Ishikawa (cell line): ENCODE measurements at regions not wholly inside any gene's neighbourhood (a gene's known extent, or its start where the extent isn't known, plus 50 kb on each side); places are given as distances from the start of the nearest gene placed in this dataset.

ENCODE experiments used
- CEBPB ChIP-seq: IDR thresholded peaks from 2 replicates; pipeline ENCODE4 v1.6.1; 2012
- CREB1 ChIP-seq: IDR thresholded peaks from 2 replicates; pipeline ENCODE4 v1.6.1; 2012; ENCODE audit warnings: low read depth
- EGR1 ChIP-seq: IDR thresholded peaks from 2 replicates; pipeline ENCODE4 v1.6.1; 2012
- EP300 ChIP-seq: IDR thresholded peaks from 2 replicates; pipeline ENCODE4 v1.6.1; 2012; ENCODE audit warnings: borderline replicate concordance
- FOXM1 ChIP-seq: IDR thresholded peaks from 2 replicates; pipeline ENCODE4 v1.6.1; 2012; ENCODE audit warnings: low read depth, borderline replicate concordance
- NFIC ChIP-seq: IDR thresholded peaks from 2 replicates; pipeline ENCODE4 v1.6.1; 2012
- RAD21 ChIP-seq: IDR thresholded peaks from 2 replicates; pipeline ENCODE4 v1.6.1; 2012; ENCODE audit warnings: low read depth
- TAF1 ChIP-seq: IDR thresholded peaks from 2 replicates; pipeline ENCODE4 v1.6.1; 2012; ENCODE audit warnings: low read depth, mild to moderate bottlenecking
- TCF12 ChIP-seq: IDR thresholded peaks from 2 replicates; pipeline ENCODE4 v1.6.1; 2012; ENCODE audit warnings: low read depth
- TEAD4 ChIP-seq: IDR thresholded peaks from 2 replicates; pipeline ENCODE4 v1.6.1; 2012
- YY1 ChIP-seq: IDR thresholded peaks from 2 replicates; pipeline ENCODE4 v1.6.1; 2012; ENCODE audit warnings: low read depth
- ZBTB7A ChIP-seq: IDR thresholded peaks from 2 replicates; pipeline ENCODE4 v1.6.1; 2012; ENCODE audit warnings: low read depth
- TF ChIP-seq, protein P1 (sequence below): IDR thresholded peaks from 2 replicates; pipeline ENCODE4 v1.6.1; 2012
- TF ChIP-seq, protein P2 (sequence below): IDR thresholded peaks from 2 replicates; pipeline ENCODE4 v1.6.1; 2012
- TF ChIP-seq, protein P3 (sequence below): IDR thresholded peaks from 2 replicates; pipeline ENCODE4 v1.6.1; 2012; ENCODE audit warnings: low read depth, mild to moderate bottlenecking

DNA sequence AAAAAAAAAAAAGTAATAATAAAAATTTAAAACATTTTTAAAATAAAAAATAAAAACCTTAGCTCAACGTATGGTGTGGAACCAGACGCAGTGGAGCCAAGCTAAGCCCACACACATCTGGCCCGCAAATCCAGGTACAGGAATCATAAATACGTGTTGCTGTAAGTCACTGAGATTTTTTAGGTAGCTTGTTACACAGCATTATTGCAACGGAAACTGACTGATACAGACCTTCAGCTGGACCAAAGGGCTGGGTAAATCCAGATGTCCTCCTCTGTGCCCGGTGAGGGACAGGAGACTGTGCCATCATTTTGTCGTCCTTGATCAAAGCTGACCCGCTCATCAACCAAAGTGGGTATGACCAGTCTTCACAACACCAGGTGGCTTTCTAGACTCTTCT is 104.9 kb downstream of the TMEM130 start:
- TF ChIP-seq TEAD4, result no peak
- no peak for TF ChIP-seq ZBTB7A
- no peak for TF ChIP-seq TCF12
- TF ChIP-seq NFIC, result no peak
- TF ChIP-seq EP300, result no peak
- TF ChIP-seq, protein P1, sequence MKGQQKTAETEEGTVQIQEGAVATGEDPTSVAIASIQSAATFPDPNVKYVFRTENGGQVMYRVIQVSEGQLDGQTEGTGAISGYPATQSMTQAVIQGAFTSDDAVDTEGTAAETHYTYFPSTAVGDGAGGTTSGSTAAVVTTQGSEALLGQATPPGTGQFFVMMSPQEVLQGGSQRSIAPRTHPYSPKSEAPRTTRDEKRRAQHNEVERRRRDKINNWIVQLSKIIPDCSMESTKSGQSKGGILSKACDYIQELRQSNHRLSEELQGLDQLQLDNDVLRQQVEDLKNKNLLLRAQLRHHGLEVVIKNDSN, result no peak
- no peak for TF ChIP-seq CREB1
- no peak for TF ChIP-seq EGR1
- TF ChIP-seq TAF1, result no peak
- no peak for TF ChIP-seq FOXM1
- TF ChIP-seq RAD21, result no peak
- no peak for TF ChIP-seq CEBPB
- TF ChIP-seq, protein P2, sequence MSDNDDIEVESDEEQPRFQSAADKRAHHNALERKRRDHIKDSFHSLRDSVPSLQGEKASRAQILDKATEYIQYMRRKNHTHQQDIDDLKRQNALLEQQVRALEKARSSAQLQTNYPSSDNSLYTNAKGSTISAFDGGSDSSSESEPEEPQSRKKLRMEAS, result no peak
- TF ChIP-seq, protein P3, sequence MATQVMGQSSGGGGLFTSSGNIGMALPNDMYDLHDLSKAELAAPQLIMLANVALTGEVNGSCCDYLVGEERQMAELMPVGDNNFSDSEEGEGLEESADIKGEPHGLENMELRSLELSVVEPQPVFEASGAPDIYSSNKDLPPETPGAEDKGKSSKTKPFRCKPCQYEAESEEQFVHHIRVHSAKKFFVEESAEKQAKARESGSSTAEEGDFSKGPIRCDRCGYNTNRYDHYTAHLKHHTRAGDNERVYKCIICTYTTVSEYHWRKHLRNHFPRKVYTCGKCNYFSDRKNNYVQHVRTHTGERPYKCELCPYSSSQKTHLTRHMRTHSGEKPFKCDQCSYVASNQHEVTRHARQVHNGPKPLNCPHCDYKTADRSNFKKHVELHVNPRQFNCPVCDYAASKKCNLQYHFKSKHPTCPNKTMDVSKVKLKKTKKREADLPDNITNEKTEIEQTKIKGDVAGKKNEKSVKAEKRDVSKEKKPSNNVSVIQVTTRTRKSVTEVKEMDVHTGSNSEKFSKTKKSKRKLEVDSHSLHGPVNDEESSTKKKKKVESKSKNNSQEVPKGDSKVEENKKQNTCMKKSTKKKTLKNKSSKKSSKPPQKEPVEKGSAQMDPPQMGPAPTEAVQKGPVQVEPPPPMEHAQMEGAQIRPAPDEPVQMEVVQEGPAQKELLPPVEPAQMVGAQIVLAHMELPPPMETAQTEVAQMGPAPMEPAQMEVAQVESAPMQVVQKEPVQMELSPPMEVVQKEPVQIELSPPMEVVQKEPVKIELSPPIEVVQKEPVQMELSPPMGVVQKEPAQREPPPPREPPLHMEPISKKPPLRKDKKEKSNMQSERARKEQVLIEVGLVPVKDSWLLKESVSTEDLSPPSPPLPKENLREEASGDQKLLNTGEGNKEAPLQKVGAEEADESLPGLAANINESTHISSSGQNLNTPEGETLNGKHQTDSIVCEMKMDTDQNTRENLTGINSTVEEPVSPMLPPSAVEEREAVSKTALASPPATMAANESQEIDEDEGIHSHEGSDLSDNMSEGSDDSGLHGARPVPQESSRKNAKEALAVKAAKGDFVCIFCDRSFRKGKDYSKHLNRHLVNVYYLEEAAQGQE, result no peak
- TF ChIP-seq YY1, result no peak

DNA sequence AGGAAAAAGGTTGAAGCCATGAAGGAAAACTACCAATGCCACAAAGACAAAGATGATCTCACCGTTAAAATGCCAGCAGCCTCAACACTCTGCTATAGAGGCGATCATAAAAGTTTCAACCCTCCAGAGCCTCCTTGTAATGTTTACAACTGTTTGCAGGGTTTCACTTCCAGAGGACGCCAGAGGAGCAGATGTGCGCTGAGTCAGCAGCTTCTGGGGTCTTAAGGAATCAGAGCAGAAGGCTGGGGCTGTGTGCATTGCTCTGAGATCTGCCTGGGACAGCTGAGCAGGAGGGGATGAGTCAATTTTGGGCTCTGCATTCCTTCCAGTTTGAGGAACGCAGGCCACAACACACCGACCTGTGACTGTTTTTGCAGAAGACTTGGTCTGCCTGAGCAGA is 98.3 kb downstream of the TMEM130 start:
- TF ChIP-seq CEBPB (no peak), EP300 (no peak)

DNA sequence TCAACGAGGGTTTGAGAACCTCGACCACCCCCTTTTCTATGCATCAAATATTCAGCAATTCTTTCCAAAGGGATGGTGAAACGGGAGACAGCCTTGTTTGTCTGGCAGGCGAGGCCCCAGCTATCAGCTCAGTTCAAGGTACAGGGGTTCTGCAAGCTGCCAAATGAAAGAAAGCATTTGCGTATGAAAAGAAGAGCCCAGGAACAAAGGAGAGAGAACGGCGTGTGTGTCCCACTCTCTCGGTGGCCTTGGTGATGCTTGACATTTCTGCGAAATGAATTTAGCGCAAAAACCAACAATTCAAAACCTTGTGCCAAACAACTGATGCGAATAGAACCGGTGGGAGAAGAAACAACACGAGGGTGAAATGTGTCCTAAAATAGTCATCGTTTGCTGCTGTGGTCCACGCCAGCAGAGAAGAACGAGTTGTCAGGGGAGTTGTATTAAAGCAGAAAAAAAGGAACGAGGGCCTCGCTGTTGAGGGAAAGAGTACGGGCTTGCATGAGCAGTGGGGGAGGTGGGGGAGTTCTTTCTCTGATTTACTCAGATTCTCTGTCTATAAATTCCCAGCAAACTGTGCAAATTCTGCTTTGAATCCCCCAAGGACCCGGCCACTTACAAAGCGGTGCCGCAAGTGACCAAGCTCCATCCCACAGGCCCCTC is 97.7 kb downstream of the TMEM130 start:
- TF ChIP-seq EGR1, result no peak
- TF ChIP-seq, protein P2, result no peak
- TF ChIP-seq CEBPB, result no peak
- no peak for TF ChIP-seq ZBTB7A
- no peak for TF ChIP-seq FOXM1
- TF ChIP-seq, protein P1, result no peak
- TF ChIP-seq EP300, result no peak
- TF ChIP-seq RAD21, result no peak
- no peak for TF ChIP-seq YY1
- TF ChIP-seq TEAD4, result no peak
- TF ChIP-seq CREB1, result no peak
- TF ChIP-seq, protein P3, result no peak
- no peak for TF ChIP-seq TCF12
- no peak for TF ChIP-seq TAF1
- TF ChIP-seq NFIC, result no peak

DNA sequence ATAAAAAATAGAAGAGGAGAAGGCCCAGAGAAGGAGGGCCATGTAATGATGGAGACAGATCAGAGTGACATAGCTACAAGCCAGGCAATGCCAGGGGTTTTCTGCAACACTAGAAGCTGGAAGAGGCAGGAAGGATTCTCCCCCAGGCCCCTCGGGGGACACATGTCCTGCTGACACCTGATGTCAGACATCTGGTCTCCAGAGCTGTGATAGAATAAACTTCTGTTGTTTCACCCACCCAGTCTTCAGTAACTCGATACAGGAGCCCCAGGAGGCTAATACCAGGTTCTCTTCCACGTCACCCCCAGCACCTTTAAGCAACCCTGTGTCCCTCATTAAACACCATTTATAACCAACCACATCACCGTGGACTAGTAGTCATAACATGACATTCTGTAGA is 94.9 kb downstream of the TMEM130 start:
- no peak for TF ChIP-seq TCF12
- TF ChIP-seq EGR1, result no peak
- TF ChIP-seq RAD21, result no peak
- TF ChIP-seq CEBPB, result no peak
- no peak for TF ChIP-seq TEAD4
- TF ChIP-seq, protein P3, result no peak
- no peak for TF ChIP-seq EP300
- TF ChIP-seq ZBTB7A, result no peak
- TF ChIP-seq TAF1, result no peak
- no peak for TF ChIP-seq NFIC
- TF ChIP-seq, protein P1, result no peak
- TF ChIP-seq, protein P2, result no peak
- no peak for TF ChIP-seq YY1
- no peak for TF ChIP-seq CREB1
- no peak for TF ChIP-seq FOXM1
